NCI-H2107 (cell line): ENCODE measurements at regions not wholly inside any gene's neighbourhood (a gene's known extent, or its start where the extent isn't known, plus 50 kb on each side); places are given as distances from the start of the nearest gene placed in this dataset.
A peak's percentile ranks its signal among the peaks of the same experiment; 100 is the strongest.
"Not testable (repeated sequence)": the region's sequence is repeated elsewhere in the genome, so short reads cannot be mapped to it uniquely, and the experiment has no call there.

Experiments
- DNase-seq: peaks from one replicate; lab custom pipeline; 2025; lab: John Stamatoyannopoulos, UW

GRCh38 chr16:85239239-85239638 lies 127.0 kb upstream of the CIBAR2 start:
- DNase-seq = no peak

- no peak for DNase-seq
Observed at GRCh38 chr16:85239871-85240270, 127.6 kb upstream of the CIBAR2 start.

- DNase-seq = no peak
Observed at GRCh38 chr16:85240982-85241924, 129.0 kb upstream of the CIBAR2 start.

GRCh38 chr16:85242140-85242539 lies 129.9 kb upstream of the CIBAR2 start:
- no peak for DNase-seq

GRCh38 chr16:85243308-85243707 lies 131.0 kb upstream of the CIBAR2 start:
- no peak for DNase-seq

- DNase-seq = not testable (repeated sequence)
Observed at GRCh38 chr16:85244452-85244851, 132.2 kb upstream of the CIBAR2 start.

- peak; percentile 41 for DNase-seq
Observed at GRCh38 chr16:85245307-85246172, 133.3 kb upstream of the CIBAR2 start.

- DNase-seq = no peak
Observed at GRCh38 chr16:85246473-85246872, 134.2 kb upstream of the CIBAR2 start.

- no peak for DNase-seq
Observed at GRCh38 chr16:85246973-85247372, 134.7 kb upstream of the CIBAR2 start.

GRCh38 chr16:85248342-85248741 lies 136.1 kb upstream of the CIBAR2 start:
- DNase-seq = no peak

GRCh38 chr16:85248857-85249256 lies 136.6 kb upstream of the CIBAR2 start:
- no peak for DNase-seq

GRCh38 chr16:85249418-85250146 lies 137.3 kb upstream of the CIBAR2 start:
- DNase-seq = no peak

GRCh38 chr16:85250147-85250463 lies 137.8 kb upstream of the CIBAR2 start:
- no peak for DNase-seq

- DNase-seq = no peak
Observed at GRCh38 chr16:85250609-85251223, 138.4 kb upstream of the CIBAR2 start.

GRCh38 chr16:85251225-85251760 lies 139.0 kb upstream of the CIBAR2 start:
- no peak for DNase-seq

GRCh38 chr16:85252014-85252413 lies 139.7 kb upstream of the CIBAR2 start:
- no peak for DNase-seq

- DNase-seq = no peak
Observed at GRCh38 chr16:85252461-85252860, 140.2 kb upstream of the CIBAR2 start.

- no peak for DNase-seq
Observed at GRCh38 chr16:85253084-85253941, 141.0 kb upstream of the CIBAR2 start.

- DNase-seq = no peak
Observed at GRCh38 chr16:85254051-85254450, 141.8 kb upstream of the CIBAR2 start.

- no peak for DNase-seq
Observed at GRCh38 chr16:85254921-85255320, 142.6 kb upstream of the CIBAR2 start.

- DNase-seq = no peak
Observed at GRCh38 chr16:85255777-85256176, 143.5 kb upstream of the CIBAR2 start.
